HepG2 (cell line): ENCODE measurements at regions not wholly inside any gene's neighbourhood (a gene's known extent, or its start where the extent isn't known, plus 50 kb on each side); places are given as distances from the start of the nearest gene placed in this dataset.

Experiments
- ATAC-seq: fragments of 200-7000 bp; cut with Tn5 transposase; 3 replicates; pipeline ENCODE4 v1.9.1; 2020; ENCODE audit warnings: mild to moderate bottlenecking, moderate library complexity
- BruUV-seq: library from RNA; stranded (reverse); fragments of 400-500 nt; replicated peaks from 2 replicates; lab custom pipeline; 2021; lab: Mats Ljungman, UMichigan
- CTCF ChIA-PET: fragments of 300-600 bp; formaldehyde crosslinking; extraction: SDS; loops from one replicate; lab custom pipeline; 2021; ENCODE audit warnings: low total read pairs, inconsistent platforms, low intra/inter-chr PET ratio; lab: Yijun Ruan, JAX
- POLR2A ChIA-PET: fragments of 350-600 bp; sonication (Branson Sonifier 250); formaldehyde crosslinking; loops from one replicate; lab custom pipeline; 2020; ENCODE audit warnings: antibody characterized with exemption, inconsistent platforms; lab: Yijun Ruan, JAX
- DNase-seq: peaks from one replicate; pipeline ENCODE4 v3.0.0-alpha.2; 2015; ENCODE audit warnings: low spot score
- FAIRE-seq: peaks from 3 replicates; lab custom pipeline; 2011; peaks lifted over from hg19 to GRCh38; lab: Jason Lieb, UNC
- H2AFZ ChIP-seq: one replicate; pipeline ENCODE4 v1.6.1; 2011; ENCODE audit warnings: low read length, inconsistent platforms
- H3K27ac ChIP-seq: fragments of 300-600 bp; 3 replicates; pipeline ENCODE4 v1.8.0; 2011; ENCODE audit warnings: mixed run types, mild to moderate bottlenecking, mixed read lengths, low read length, inconsistent platforms; ENCODE audit not compliant: insufficient read depth; ENCODE audit errors: extremely low read length
- H3K27me3 ChIP-seq, 2 experiments: fragments of 200-600 bp in 1 of 2; 2 replicates in 1 of 2; 3 replicates in 1 of 2; pipeline versions ENCODE4 v1.6.0 to v1.8.0; 2011; ENCODE audit warnings: low read length in 2 of 2, mild to moderate bottlenecking in 2 of 2, moderate library complexity in 2 of 2, inconsistent platforms in 1 of 2; ENCODE audit not compliant: insufficient read depth in 2 of 2, control insufficient read depth in 1 of 2
- H3K36me3 ChIP-seq, 2 experiments: fragments of 200-600 bp in 1 of 2; replicated peaks in 1 of 2; 2 replicates in 1 of 2; 3 replicates in 1 of 2; pipeline versions ENCODE4 v1.5.1 to v1.8.0; 2011; ENCODE audit warnings: low read length in 2 of 2, inconsistent platforms in 1 of 2; ENCODE audit not compliant: insufficient read depth in 2 of 2, control insufficient read depth in 1 of 2
- H3K4me1 ChIP-seq: 2 replicates; pipeline ENCODE4 v1.5.1; 2012; ENCODE audit warnings: low read length, inconsistent platforms; ENCODE audit not compliant: insufficient read depth
- H3K4me2 ChIP-seq: 2 replicates; pipeline ENCODE4 v1.6.0; 2011; ENCODE audit warnings: low read depth, low read length, inconsistent platforms
- H3K4me3 ChIP-seq, 3 experiments: fragments of 200-600 bp in 1 of 3; sonication (generic), shearing (Covaris generic) in 1 of 3; replicated peaks in 1 of 3; 2 replicates each; pipeline ENCODE4 v1.5.1; 2011 to 2016; ENCODE audit warnings: low read length in 3 of 3, inconsistent platforms in 2 of 3, low read depth in 2 of 3, mild to moderate bottlenecking in 2 of 3, control low read depth in 1 of 3, mixed read lengths in 1 of 3; ENCODE audit not compliant: insufficient read depth in 1 of 3
- H3K79me2 ChIP-seq: one replicate; pipeline ENCODE4 v1.6.1; 2011; ENCODE audit warnings: low read length, inconsistent platforms; ENCODE audit not compliant: insufficient read depth
- H3K9ac ChIP-seq: 2 replicates; pipeline ENCODE4 v1.6.0; 2011; ENCODE audit warnings: mild to moderate bottlenecking, low read depth, low read length, inconsistent platforms; ENCODE audit not compliant: insufficient read depth
- H3K9me3 ChIP-seq: 2 replicates; pipeline ENCODE4 v1.5.1; 2012; ENCODE audit warnings: mild to moderate bottlenecking, low read length
- H4K20me1 ChIP-seq: 2 replicates; pipeline ENCODE4 v1.6.0; 2011; ENCODE audit warnings: inconsistent platforms, mild to moderate bottlenecking, low read length, moderate library complexity; ENCODE audit not compliant: insufficient read depth
- BORCS8-MEF2B ChIP-seq: sonication (generic); formaldehyde crosslinking; IDR thresholded peaks from 2 replicates; pipeline ENCODE4 v1.8.0; 2022; ENCODE audit warnings: mild to moderate bottlenecking, missing genetic modification reagents
- CREB1 ChIP-seq, 2 experiments: fragments of 450-650 bp in 1 of 2; IDR thresholded peaks; 2 replicates each; pipeline ENCODE4 v1.6.1; 2016 to 2017; ENCODE audit warnings: control low read depth in 1 of 2, mild to moderate bottlenecking in 1 of 2, missing compliant biosample characterization in 1 of 2, missing genetic modification characterization in 1 of 2
- FOXP1 ChIP-seq, 2 experiments: fragments of 450-650 bp in 1 of 2; IDR thresholded peaks; 2 replicates each; pipeline ENCODE4 v1.6.1; 2017 to 2018; ENCODE audit warnings: antibody characterized with exemption in 1 of 2
- HNF4G ChIP-seq, 2 experiments: sonication (generic) in 1 of 2; formaldehyde crosslinking in 1 of 2; IDR thresholded peaks; 2 replicates each; pipeline versions ENCODE4 v1.4.0 to v1.6.1; 2011 to 2020; ENCODE audit warnings: borderline replicate concordance in 2 of 2, low read depth in 2 of 2, mild to moderate bottlenecking in 2 of 2, low read length in 1 of 2, missing genetic modification reagents in 1 of 2, moderate library complexity in 1 of 2
- HOXA9 ChIP-seq: sonication (generic); formaldehyde crosslinking; IDR thresholded peaks from 2 replicates; pipeline ENCODE4 v1.8.1; 2022; ENCODE audit warnings: missing genetic modification reagents, mild to moderate bottlenecking, moderate library complexity, borderline replicate concordance
- KLF13 ChIP-seq: sonication (generic); formaldehyde crosslinking; IDR thresholded peaks from 2 replicates; pipeline ENCODE4 v1.4.0; 2020; ENCODE audit warnings: mild to moderate bottlenecking, missing genetic modification reagents
- NFIB ChIP-seq: sonication (generic); formaldehyde crosslinking; IDR thresholded peaks from 2 replicates; pipeline ENCODE4 v1.9.0; 2021; ENCODE audit warnings: missing genetic modification reagents, mild to moderate bottlenecking, borderline replicate concordance
- NR1H2 ChIP-seq: sonication (generic); formaldehyde crosslinking; IDR thresholded peaks from 2 replicates; pipeline ENCODE4 v1.8.1; 2022; ENCODE audit warnings: low read depth, missing genetic modification reagents, borderline replicate concordance
- PCBP2 ChIP-seq: fragments of 200-400 bp; formaldehyde crosslinking; optimal IDR thresholded peaks from 2 replicates; pipeline ENCODE3; 2018; ENCODE audit warnings: low read length, low read depth; ENCODE audit not compliant: poor library complexity, severe bottlenecking
- SSRP1 ChIP-seq: IDR thresholded peaks from 2 replicates; pipeline ENCODE4 v1.6.1; 2016; ENCODE audit warnings: control low read depth
- TCF7 ChIP-seq: sonication (generic); IDR thresholded peaks from 2 replicates; pipeline ENCODE4 v1.6.1; 2016; ENCODE audit warnings: antibody characterized with exemption, low read depth
- ZNF121 ChIP-seq: sonication (generic); formaldehyde crosslinking; IDR thresholded peaks from 2 replicates; pipeline ENCODE4 v1.5.0; 2020; ENCODE audit warnings: mild to moderate bottlenecking, missing genetic modification reagents
- ZNF747 ChIP-seq: sonication (generic); formaldehyde crosslinking; IDR thresholded peaks from 2 replicates; pipeline ENCODE4 v1.8.1; 2023; ENCODE audit warnings: missing genetic modification reagents, mild to moderate bottlenecking, borderline replicate concordance
- ZNF850 ChIP-seq: sonication (generic); formaldehyde crosslinking; conservative IDR thresholded peaks from 2 replicates; pipeline ENCODE4 v1.9.0; 2021; ENCODE audit warnings: mild to moderate bottlenecking, missing genetic modification reagents
- WGBS: methylation state at CpG from one replicate; pipeline ENCODE4 v1.1.6; 2017; ENCODE audit warnings: low lambda C conversion rate; 5-methylcytosine and 5-hydroxymethylcytosine counted together
- in situ Hi-C: cut with HindIII; loops from 2 replicates; pipeline ENCODE4 v1.10.0; 2017; ENCODE audit warnings: low pct_unique_long_range_greater_than_20kb; ENCODE audit not compliant: extremely low pct_ligation_motif_present
- intact Hi-C: fragments of 100-400 bp; cut with micrococcal nuclease; formaldehyde crosslinking; loops from one replicate; pipeline ENCODE4 v1.10.0; 2022; ENCODE audit not compliant: unreplicated experiment
- TF ChIP-seq, protein P1 (sequence below): IDR thresholded peaks from 2 replicates; pipeline ENCODE4 v1.6.1; 2018; ENCODE audit warnings: missing genetic modification reagents, mild to moderate bottlenecking, missing compliant biosample characterization
- TF ChIP-seq, protein P2 (sequence below): IDR thresholded peaks from 2 replicates; pipeline ENCODE4 v1.6.1; 2016; ENCODE audit warnings: missing compliant biosample characterization, missing genetic modification reagents, borderline replicate concordance
- TF ChIP-seq, protein P3 (sequence below): sonication (generic); formaldehyde crosslinking; IDR thresholded peaks from 2 replicates; pipeline ENCODE4 v1.4.0; 2020; ENCODE audit warnings: missing genetic modification reagents

DNA sequence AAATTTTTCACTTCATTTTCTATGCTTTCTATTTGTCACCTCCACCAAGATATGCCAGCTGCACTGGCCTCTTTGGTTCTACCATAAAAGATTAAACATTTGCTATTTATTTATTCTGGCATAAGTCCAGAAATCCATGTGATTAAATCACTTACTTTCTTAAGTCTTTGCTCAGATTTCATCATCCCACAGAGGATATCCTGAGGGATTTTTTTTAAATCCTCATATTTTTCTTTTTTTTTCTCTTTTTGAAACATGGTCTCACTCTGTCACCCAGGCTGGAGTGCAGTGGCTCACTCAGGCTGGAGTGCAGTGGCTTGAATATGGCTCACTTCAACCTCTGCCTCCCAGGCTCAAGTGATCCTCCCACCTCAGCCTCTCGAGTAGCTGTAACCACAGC is 645.4 kb upstream of the ATXN7L3B start (continued):
- TF ChIP-seq NR1H2 (no peak), BORCS8-MEF2B (CRISPR knock-in tag) (no peak), NFIB (no peak), HNF4G (IDR thresholded peaks at IDR 0.05; ENCODE audit: borderline replicate concordance, low read depth, low read length) (no peak), HNF4G (CRISPR knock-in tag; IDR thresholded peaks at IDR 0.05; ENCODE audit: borderline replicate concordance, low read depth) (no peak), FOXP1 (IDR thresholded peaks at IDR 0.05) (no peak), FOXP1 (CRISPR knock-in tag; IDR thresholded peaks at IDR 0.05) (no peak), TCF7 (no peak)
- TF ChIP-seq, all 625 proteins: peak for 0

DNA sequence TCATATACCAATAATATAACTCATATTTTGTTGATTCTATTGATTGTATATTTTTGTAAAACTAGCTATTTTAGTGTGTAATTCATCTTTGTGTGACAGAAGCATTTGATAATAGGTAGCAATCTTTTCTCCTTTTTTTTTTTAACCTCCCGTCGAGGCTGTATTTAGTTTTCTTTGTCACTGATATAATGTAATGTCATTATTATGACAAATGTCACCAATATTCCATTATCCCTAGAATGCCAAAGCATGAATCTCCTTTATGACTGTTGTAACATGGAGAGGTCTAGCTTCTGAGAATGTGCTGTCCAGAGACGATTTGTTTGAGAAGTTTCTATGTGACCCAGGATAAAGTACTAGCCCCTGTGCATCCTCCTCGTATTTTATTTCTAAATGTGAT is 639.0 kb upstream of the ATXN7L3B start:
- ChIA-PET POLR2A (no interaction called here), CTCF (no interaction called here)
- no peaks in the 10 kb centered on the region for H3K4me1 ChIP-seq
- no peak for FAIRE-seq
- no TSS peak for BruUV-seq
- H3K79me2 ChIP-seq = no peaks in the 10 kb centered on the region
- 42% methylated on average over 4 of the region's 4 CpGs for WGBS
- H3K4me3 ChIP-seq = no peak overlapping the region
- no peak overlapping the region for H3K4me2 ChIP-seq
- H4K20me1 ChIP-seq = no peaks in the 10 kb centered on the region
- no peak overlapping the region for H3K9ac ChIP-seq
- intact Hi-C loops = no loop called here
- H3K27me3 ChIP-seq = no peaks in the 10 kb centered on the region
- no peaks in the 10 kb centered on the region for H3K9me3 ChIP-seq
- H3K27ac ChIP-seq = no peak overlapping the region
- in situ Hi-C loops = no loop called here
- H2AFZ ChIP-seq = no peak overlapping the region
- no peak for ATAC-seq
- no peaks in the 10 kb centered on the region for H3K36me3 ChIP-seq
- no peak for DNase-seq
- TF ChIP-seq SSRP1 (CRISPR knock-in tag) (no peak), ZNF747 (CRISPR knock-in tag) (no peak), ZNF850 (CRISPR knock-in tag) (no peak), KLF13 (CRISPR knock-in tag) (no peak), HOXA9 (CRISPR knock-in tag) (no peak), PCBP2 (no peak), CREB1 (IDR thresholded peaks at IDR 0.05) (no peak), CREB1 (CRISPR knock-in tag; IDR thresholded peaks at IDR 0.05) (no peak), ZNF121 (CRISPR knock-in tag) (no peak)
- TF ChIP-seq, protein P1, sequence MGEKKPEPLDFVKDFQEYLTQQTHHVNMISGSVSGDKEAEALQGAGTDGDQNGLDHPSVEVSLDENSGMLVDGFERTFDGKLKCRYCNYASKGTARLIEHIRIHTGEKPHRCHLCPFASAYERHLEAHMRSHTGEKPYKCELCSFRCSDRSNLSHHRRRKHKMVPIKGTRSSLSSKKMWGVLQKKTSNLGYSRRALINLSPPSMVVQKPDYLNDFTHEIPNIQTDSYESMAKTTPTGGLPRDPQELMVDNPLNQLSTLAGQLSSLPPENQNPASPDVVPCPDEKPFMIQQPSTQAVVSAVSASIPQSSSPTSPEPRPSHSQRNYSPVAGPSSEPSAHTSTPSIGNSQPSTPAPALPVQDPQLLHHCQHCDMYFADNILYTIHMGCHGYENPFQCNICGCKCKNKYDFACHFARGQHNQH = no peak
- TF ChIP-seq, protein P2, sequence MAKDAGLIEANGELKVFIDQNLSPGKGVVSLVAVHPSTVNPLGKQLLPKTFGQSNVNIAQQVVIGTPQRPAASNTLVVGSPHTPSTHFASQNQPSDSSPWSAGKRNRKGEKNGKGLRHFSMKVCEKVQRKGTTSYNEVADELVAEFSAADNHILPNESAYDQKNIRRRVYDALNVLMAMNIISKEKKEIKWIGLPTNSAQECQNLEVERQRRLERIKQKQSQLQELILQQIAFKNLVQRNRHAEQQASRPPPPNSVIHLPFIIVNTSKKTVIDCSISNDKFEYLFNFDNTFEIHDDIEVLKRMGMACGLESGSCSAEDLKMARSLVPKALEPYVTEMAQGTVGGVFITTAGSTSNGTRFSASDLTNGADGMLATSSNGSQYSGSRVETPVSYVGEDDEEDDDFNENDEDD (CRISPR knock-in tag) = no peak
- TF ChIP-seq, protein P3, sequence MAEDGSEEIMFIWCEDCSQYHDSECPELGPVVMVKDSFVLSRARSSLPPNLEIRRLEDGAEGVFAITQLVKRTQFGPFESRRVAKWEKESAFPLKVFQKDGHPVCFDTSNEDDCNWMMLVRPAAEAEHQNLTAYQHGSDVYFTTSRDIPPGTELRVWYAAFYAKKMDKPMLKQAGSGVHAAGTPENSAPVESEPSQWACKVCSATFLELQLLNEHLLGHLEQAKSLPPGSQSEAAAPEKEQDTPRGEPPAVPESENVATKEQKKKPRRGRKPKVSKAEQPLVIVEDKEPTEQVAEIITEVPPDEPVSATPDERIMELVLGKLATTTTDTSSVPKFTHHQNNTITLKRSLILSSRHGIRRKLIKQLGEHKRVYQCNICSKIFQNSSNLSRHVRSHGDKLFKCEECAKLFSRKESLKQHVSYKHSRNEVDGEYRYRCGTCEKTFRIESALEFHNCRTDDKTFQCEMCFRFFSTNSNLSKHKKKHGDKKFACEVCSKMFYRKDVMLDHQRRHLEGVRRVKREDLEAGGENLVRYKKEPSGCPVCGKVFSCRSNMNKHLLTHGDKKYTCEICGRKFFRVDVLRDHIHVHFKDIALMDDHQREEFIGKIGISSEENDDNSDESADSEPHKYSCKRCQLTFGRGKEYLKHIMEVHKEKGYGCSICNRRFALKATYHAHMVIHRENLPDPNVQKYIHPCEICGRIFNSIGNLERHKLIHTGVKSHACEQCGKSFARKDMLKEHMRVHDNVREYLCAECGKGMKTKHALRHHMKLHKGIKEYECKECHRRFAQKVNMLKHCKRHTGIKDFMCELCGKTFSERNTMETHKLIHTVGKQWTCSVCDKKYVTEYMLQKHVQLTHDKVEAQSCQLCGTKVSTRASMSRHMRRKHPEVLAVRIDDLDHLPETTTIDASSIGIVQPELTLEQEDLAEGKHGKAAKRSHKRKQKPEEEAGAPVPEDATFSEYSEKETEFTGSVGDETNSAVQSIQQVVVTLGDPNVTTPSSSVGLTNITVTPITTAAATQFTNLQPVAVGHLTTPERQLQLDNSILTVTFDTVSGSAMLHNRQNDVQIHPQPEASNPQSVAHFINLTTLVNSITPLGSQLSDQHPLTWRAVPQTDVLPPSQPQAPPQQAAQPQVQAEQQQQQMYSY (CRISPR knock-in tag) = no peak
